ENCODE measurements at regions not wholly inside any gene's neighbourhood (a gene's known extent, or its start where the extent isn't known, plus 50 kb on each side); places are given as distances from the start of the nearest gene placed in this dataset.

DNA sequence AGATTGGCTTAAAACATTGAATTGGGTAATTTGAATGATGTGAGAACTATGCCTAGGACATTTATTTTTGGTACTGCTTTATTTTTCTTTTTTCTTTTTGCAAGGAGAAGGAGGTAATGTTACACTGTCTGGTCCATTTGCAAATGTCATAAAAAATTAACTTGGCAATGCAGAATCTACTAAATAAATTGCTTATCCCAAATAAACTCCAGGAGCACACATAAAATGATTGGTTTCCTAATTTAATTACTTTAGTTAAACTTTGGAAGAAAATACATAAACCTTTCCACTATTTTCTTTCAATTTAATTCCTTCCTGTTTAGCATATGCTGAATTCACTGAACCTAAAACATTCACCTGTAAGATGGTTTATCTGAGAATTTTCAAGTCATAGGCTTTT is 238.4 kb upstream of the ETAA1 start:
- TF ChIP-seq, protein P1, sequence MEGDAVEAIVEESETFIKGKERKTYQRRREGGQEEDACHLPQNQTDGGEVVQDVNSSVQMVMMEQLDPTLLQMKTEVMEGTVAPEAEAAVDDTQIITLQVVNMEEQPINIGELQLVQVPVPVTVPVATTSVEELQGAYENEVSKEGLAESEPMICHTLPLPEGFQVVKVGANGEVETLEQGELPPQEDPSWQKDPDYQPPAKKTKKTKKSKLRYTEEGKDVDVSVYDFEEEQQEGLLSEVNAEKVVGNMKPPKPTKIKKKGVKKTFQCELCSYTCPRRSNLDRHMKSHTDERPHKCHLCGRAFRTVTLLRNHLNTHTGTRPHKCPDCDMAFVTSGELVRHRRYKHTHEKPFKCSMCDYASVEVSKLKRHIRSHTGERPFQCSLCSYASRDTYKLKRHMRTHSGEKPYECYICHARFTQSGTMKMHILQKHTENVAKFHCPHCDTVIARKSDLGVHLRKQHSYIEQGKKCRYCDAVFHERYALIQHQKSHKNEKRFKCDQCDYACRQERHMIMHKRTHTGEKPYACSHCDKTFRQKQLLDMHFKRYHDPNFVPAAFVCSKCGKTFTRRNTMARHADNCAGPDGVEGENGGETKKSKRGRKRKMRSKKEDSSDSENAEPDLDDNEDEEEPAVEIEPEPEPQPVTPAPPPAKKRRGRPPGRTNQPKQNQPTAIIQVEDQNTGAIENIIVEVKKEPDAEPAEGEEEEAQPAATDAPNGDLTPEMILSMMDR (IDR thresholded peaks at IDR 0.05; ENCODE audit: low read depth, low read length, poor library complexity, severe bottlenecking): no peak
- TF ChIP-seq EZH2phosphoT487 (IDR thresholded peaks at IDR 0.05; ENCODE audit: borderline replicate concordance, low read length): no peak
